IgD-negative memory B cell (primary cell): ENCODE measurements at regions not wholly inside any gene's neighbourhood (a gene's known extent, or its start where the extent isn't known, plus 50 kb on each side); places are given as distances from the start of the nearest gene placed in this dataset.

ENCODE experiments used
- H3K27ac Mint-ChIP-seq, 3 donors: one replicate each; pipeline ENCODE4 v1.8.0; 2020 to 2022; ENCODE audit warnings: mild to moderate bottlenecking in 3 of 3, mixed read lengths in 3 of 3, moderate library complexity in 1 of 3
- H3K27me3 Mint-ChIP-seq: one replicate; pipeline ENCODE4 v1.8.0; 2021; ENCODE audit warnings: mixed read lengths
- H3K36me3 Mint-ChIP-seq: one replicate; pipeline ENCODE4 v1.8.0; 2020; ENCODE audit warnings: mild to moderate bottlenecking, mixed read lengths
- H3K4me1 Mint-ChIP-seq, 3 donors: one replicate each; pipeline ENCODE4 v1.8.0; 2020 to 2022; ENCODE audit warnings: mixed read lengths in 3 of 3, mild to moderate bottlenecking in 1 of 3
- H3K4me3 Mint-ChIP-seq, 4 donors: one replicate each; pipeline ENCODE4 v1.8.0; 2020 to 2022; ENCODE audit warnings: mild to moderate bottlenecking in 4 of 4, mixed read lengths in 4 of 4, moderate library complexity in 3 of 4
- H3K9me3 Mint-ChIP-seq, 3 donors: one replicate each; pipeline ENCODE4 v1.8.0; 2020 to 2021; ENCODE audit warnings: mixed read lengths in 3 of 3, mild to moderate bottlenecking in 1 of 3

DNA sequence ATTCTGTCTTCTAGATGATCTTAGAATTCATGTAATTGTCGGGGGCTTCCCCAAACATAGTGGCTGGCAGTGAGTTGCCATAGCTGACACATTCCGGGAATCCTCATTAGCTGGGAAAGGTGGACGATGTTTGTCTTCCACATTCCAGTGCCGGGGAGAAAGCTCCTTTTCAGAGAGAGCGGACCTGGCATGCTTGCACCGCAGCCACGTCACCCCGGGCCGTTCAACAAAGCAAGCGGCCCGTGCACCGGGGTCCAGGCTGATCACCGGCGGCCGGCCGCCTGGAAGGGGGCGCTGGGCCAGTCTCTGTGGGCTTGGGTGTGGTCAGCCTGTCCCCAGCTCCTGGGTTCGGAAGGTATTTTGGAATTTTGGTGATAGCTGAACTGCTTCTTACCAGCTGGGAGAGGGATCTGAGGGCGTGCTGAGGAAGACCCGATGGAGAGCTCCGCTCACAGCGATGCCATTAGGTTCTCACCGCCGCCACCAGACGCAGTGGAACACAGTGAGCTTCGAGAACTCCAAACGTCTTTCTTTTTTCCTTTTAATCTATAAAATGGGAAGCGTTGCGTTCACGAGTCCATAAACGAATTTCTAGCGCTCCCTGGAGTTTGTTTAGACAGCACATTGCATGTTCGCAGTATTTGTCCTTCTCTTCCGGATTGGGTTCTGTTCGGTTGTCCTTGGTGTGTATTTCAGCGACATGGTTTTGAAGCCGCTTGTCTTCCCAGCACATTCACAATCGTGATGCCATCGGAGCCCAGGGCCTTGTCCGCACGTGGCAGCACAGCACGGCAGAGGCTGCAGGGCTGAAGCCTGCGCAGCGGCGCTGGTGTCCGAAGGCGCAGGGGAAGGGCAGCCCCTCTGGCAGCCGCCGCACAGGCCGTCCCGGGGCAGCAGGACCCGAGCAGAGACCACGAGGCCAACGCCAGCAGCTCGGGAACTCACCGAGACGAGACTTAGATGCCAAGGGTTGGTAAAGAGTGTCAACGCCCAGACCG lies 557.6 kb downstream of the QKI start:
- Mint-ChIP-seq H3K27ac (no peak overlapping the region), H3K36me3 (no peaks in the 10 kb centered on the region), H3K4me1 (no peaks in the 10 kb centered on the region), H3K4me3 (no peak overlapping the region), H3K27me3 (peaks cover 6% of the 10 kb centered on the region), H3K9me3 (no peaks in the 10 kb centered on the region)

DNA sequence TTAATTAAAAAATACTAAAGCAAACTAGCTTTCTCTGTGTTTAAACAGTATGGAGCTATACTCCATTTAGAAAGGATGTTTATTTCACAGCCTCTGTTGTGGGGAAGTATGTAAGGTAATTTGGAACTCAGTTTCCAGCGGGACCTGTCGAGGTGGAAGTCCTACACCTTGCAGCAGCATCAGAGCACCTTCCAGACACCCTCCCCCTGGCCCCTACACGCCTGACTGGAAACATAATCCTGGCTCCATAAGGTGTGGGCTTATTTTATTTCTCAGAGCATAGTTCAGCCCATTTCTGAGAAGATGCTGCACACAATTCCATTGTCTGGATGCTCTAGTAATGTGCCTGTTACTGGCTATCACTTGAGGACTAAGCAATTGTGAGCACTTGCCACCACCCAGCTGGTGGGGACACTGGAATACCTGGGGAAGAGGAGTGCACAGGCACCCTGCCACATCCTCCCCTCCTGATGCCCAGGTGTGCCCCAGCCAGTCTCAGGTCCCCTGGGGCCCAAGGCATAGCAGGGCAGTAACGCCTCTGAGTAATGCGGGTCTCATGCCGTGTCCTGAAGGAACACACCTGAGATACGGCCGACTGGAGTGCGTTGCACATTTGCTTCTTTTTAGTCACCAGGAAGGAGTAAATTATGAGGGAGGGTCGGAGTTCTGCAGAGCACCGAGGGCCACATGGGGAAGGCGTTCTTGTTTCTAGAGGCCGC lies 556.5 kb downstream of the QKI start:
- Mint-ChIP-seq H3K27me3 (peaks cover 6% of the 10 kb centered on the region), H3K36me3 (no peaks in the 10 kb centered on the region), H3K4me1 (no peaks in the 10 kb centered on the region), H3K4me3 (no peak overlapping the region), H3K27ac (no peak overlapping the region), H3K9me3 (no peaks in the 10 kb centered on the region)

DNA sequence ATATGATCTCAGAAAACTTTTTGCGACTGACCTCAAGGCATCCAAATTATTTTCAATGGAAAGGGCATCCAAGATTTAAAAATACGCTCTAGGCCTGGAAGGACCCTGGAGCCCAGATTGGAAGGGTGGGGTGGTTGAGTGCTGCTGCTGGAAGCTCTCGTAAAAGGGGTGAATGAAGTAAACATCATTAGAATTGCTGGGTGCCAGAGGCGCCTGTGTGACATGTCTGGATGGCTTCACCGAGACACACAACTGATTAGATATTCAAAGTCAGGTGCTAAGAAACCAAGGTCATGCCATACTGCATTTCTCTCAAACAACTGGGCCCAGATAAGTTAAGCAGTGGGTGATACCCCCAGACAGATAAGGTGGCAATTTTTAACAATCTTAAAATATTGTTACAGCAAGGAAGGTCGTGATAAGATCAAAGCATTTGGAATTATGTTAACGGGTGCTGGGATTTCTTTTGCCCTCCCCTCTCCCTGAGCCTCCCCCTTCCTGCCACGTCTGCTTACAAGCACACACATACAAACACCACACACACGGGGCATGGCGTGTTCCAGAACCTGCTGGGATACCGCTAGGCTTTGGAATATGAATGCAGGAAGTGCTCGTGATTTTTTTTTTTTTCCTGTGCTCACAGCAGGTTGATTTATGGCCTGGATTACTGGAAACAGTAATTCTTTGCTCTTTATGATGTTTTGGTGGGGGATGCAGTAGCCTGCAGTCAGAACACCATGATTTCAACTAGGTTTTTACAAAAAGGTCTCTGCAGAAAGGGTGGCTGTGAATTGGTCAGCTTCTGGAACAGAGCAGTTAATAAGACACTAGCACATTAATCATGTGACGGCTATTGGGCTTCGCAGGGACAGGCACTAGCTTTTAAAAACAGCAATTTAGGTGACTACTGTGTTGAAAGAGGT lies 551.2 kb downstream of the QKI start:
- no peak overlapping the region for H3K4me3 Mint-ChIP-seq
- H3K36me3 Mint-ChIP-seq = no peaks in the 10 kb centered on the region
- no peaks in the 10 kb centered on the region for H3K4me1 Mint-ChIP-seq
- peaks cover 7% of the 10 kb centered on the region for H3K27me3 Mint-ChIP-seq
- H3K27ac Mint-ChIP-seq = no peak overlapping the region
- H3K9me3 Mint-ChIP-seq = no peaks in the 10 kb centered on the region

DNA sequence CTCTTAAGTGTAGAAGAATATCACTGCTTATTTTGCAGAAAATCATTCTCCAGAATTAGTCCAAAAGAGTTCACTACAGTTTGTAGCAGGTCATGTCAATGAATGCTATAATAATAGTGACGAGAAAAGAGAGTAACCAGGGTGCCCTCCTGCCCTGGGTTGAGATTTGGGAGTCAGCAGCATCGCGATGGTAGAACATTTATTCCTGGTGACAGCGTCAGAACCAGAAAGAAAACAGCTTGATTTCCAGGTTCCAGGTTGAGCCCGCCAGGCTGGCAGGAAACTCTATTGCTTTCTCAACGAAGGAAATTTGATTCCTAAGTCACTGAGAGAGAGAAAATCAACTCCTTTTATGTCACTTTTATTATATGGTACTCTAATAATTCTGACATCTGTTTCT lies 550.3 kb downstream of the QKI start:
- H3K27me3 Mint-ChIP-seq = peaks cover 8% of the 10 kb centered on the region
- no peaks in the 10 kb centered on the region for H3K9me3 Mint-ChIP-seq
- H3K4me1 Mint-ChIP-seq = no peaks in the 10 kb centered on the region
- H3K36me3 Mint-ChIP-seq = no peaks in the 10 kb centered on the region
- no peak overlapping the region for H3K27ac Mint-ChIP-seq
- no peak overlapping the region for H3K4me3 Mint-ChIP-seq

DNA sequence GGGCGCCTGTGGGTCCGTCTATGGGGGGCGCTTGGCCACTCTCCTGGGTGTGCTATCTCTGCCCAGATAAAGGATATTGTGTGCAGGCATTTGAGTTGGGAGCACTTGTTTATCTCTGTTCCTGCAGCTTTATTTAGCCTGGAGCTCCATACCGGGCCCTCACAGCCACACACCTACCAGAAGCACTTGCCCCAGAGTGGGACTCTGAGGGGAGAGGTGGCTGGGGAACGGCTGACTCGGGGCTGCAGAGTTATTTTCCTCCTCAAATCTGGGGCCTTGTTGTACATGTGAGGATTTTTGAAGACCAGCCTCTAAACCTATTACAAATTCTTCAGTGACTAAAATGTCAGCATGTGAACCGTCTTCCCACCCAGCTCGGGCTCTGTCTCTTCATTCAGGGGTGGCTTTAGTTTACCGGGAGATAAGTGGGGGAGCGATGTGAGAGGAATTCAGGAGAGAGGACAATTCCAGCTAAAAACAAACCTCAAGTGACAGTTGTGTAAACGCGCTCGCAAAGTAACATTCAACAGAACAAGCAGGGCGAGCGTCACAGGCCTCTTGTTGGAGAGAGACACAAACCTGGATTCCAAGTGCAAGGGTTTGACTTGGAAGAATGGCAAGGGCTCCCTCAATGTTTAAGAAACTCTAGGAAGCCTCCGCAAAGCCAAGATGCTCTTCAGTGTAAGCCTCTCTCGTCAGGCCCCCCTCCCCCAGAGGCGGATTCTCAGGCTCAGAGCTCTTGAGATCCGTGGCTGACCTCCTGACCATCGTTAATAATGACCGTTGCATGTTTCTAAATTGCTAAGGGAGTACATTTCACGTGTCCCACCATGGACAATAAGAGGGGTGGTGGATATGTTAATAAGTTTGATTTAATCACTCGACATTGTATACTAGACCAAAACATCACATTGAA lies 548.9 kb downstream of the QKI start:
- Mint-ChIP-seq H3K9me3 (no peaks in the 10 kb centered on the region), H3K27ac (no peak overlapping the region), H3K4me1 (no peaks in the 10 kb centered on the region), H3K27me3 (peaks cover 3% of the 10 kb centered on the region), H3K36me3 (no peaks in the 10 kb centered on the region), H3K4me3 (no peak overlapping the region)

DNA sequence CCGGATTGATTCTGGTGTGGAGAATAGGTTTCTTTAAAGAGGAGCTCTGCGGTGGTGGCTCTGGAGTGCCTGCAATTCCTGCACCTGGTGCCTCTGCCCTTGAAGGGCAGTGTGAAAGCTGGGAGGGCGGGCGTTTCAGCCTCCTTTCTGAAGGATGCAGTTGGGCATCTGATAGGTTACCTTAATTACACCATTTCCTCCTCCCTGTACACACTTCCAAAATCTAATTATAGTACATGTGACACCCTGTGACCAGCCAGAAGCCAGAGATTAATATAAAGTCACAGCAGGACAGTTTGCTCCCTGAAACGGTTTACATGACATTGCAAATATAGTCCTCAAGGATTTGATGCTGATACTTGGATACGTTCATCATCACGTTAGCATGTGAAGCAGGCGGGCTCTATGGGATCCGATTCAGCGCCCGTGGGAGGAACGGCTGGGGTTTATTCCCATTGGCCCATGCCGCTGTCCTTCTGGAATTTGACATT lies 548.2 kb downstream of the QKI start:
- Mint-ChIP-seq H3K36me3 (no peaks in the 10 kb centered on the region), H3K4me1 (no peaks in the 10 kb centered on the region), H3K27ac (no peak overlapping the region), H3K9me3 (no peaks in the 10 kb centered on the region), H3K27me3 (peaks cover 3% of the 10 kb centered on the region), H3K4me3 (no peak overlapping the region)

DNA sequence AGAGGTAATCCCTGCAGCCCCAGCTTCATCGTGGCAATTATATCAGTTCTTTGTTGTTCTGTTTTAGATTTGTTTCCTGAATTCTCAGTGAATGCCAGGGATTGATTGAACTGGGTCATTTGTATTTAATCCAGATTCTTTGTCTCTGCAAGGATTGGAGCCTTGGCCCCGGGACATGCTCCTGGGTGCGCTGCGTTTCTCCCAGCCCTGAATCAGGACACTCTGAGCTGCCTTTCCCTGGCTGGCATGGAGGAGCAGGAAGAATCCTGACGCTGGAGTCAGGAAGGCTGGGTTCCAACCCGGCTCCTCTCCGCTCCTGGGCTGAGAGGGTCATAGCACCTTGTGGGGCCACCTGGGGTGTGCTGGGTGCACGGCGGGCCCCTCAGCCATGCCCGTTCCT lies 545.6 kb downstream of the QKI start:
- Mint-ChIP-seq H3K4me1 (peaks cover 0 to 2% (median 0%) of the 10 kb centered on the region in 3 donors), H3K4me3 (no peak overlapping the region), H3K9me3 (no peaks in the 10 kb centered on the region), H3K27ac (no peak overlapping the region), H3K27me3 (peaks cover 4% of the 10 kb centered on the region), H3K36me3 (no peaks in the 10 kb centered on the region)

DNA sequence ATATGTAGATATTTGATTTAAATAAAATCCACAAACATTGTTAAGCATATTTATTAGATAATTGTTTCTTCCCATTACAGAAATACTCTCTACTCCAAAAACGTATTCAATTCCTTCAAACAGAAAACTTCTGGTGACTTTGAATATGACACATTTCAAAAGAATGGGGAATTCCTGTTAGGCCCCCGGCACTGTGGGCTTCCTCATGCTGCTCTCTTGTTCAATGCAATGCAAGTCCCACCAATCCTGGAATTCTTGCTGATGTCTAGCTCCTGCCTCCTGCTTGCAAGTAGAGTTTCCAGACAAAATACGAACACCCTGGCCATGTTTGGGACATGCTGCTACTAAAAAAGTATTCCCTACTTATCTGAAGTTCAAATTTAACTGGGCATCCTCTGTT lies 544.1 kb downstream of the QKI start:
- no peaks in the 10 kb centered on the region for H3K36me3 Mint-ChIP-seq
- H3K4me3 Mint-ChIP-seq = no peak overlapping the region
- peaks cover 4% of the 10 kb centered on the region for H3K27me3 Mint-ChIP-seq
- H3K27ac Mint-ChIP-seq = no peak overlapping the region
- H3K9me3 Mint-ChIP-seq = no peaks in the 10 kb centered on the region
- H3K4me1 Mint-ChIP-seq = peaks cover 0 to 3% (median 2%) of the 10 kb centered on the region in 3 donors

DNA sequence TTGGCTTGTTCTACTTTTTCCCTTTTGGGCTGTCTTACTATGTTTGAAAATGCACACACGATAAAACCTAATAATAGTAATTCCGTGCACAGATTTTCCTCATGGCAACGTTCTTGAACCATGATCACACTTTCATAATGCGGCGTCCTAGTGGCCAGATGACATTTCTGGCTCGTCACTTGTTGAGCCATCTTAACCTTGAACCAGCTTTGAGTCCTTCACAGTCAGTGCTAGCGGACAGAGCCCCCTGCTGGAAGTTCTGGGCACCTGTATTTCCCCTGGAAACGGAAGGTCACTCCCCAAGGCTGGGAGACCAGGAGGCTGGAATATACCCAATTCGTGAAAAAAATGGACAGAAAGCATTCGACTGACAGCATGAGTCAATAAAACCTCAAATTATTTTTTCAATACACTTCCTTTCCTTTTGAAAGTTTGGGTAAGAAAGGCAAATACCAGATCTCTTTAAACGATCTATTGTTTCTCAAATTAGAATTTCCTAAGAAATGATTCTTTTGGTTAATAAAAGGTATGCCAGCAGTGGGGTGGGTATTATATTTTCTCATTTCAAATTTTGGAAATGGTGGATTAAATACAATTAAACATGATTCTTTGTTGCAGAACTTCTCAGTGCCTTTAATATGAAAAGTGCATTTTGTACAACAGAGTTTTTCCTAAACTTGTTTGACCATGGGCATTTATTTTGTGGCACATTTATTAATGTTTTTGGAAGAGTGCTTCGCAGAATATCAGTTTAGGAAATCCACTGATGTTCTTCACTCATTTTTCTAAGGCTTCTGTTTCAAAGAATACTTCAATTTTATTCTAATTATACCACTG lies 542.3 kb downstream of the QKI start:
- Mint-ChIP-seq H3K4me3 (peak overlapping the region in 1 of 4 donors; percentile 54), H3K4me1 (peaks cover 0 to 3% (median 2%) of the 10 kb centered on the region in 3 donors), H3K27ac (no peak overlapping the region), H3K27me3 (peaks cover 8% of the 10 kb centered on the region), H3K36me3 (no peaks in the 10 kb centered on the region), H3K9me3 (no peaks in the 10 kb centered on the region)

DNA sequence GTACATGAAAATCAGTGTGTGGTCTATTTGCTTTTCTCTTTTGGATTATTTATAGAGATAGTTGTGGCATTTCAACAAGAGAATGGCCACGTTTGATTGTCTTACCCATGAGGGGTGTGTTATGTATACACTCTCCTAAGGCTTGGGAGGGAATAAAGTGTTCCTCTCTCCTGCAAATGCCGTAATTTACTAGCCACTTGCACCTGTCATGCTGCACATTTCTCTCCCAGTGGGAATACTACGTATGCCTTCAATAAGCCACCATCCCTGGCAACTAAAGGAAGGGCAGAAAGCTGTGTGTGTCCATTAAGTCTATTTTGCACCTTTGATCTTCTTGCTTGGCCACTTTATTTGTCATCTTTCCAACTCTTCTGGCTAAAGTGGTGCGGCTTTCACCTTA lies 541.2 kb downstream of the QKI start:
- Mint-ChIP-seq H3K9me3 (no peaks in the 10 kb centered on the region), H3K36me3 (peaks cover 2% of the 10 kb centered on the region), H3K4me1 (peaks cover 0 to 3% (median 2%) of the 10 kb centered on the region in 3 donors), H3K27ac (no peak overlapping the region), H3K4me3 (no peak overlapping the region), H3K27me3 (peaks cover 8% of the 10 kb centered on the region)

DNA sequence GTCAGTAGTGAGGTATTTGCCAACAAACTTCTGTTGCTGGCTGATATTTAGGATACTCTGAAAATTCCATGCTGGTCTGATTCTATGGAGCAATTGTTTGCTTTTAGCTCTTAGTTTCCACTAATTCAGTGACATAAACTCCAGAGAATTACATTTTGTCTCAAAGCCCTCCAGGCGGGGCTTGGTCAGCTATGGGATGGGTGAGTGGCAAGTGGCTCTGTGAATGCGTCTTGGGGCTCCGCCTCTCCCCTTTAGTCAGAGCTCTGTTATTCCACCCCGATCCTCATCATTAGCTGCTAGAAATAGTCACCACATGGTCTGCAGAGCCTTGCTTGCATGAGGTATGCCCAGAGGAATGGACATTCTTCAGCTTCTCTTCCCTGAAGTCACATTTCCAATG lies 540.6 kb downstream of the QKI start:
- H3K4me1 Mint-ChIP-seq = peaks cover 0 to 3% (median 2%) of the 10 kb centered on the region in 3 donors
- no peak overlapping the region for H3K27ac Mint-ChIP-seq
- H3K4me3 Mint-ChIP-seq = no peak overlapping the region
- no peaks in the 10 kb centered on the region for H3K9me3 Mint-ChIP-seq
- H3K27me3 Mint-ChIP-seq = peaks cover 7% of the 10 kb centered on the region
- H3K36me3 Mint-ChIP-seq = peaks cover 2% of the 10 kb centered on the region

DNA sequence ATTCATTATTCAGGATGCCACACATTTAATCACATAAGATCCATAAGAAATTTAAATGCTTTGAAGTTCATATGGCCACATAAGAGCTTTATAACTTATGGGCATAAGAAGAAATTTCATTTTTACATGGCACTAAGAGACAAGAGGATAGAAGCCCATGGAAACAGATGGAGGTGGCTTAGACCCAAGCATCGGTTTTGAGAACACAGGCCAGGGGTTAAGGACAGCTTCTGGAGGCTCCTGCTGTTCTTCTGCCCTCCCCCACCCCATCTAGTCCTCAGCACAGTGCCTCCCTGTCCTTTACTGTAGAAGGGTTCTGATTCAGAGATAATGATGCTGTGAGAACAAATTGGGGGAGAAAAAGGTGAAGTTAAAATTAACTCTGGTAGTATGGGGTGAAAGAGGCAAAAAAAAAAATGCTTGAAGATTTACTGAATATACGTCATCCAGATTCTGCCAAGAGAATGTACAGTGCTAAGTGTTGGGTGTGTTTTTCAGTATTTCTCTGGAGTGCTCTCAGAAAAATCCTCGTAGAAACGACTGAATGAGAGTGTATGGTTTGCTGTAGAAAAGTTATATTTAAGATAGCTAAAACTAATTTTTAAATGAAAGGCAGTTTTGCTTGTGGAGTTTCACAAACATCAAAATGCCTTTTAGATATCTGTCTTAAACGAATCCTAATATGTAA lies 539.7 kb downstream of the QKI start:
- peaks cover 2% of the 10 kb centered on the region for H3K36me3 Mint-ChIP-seq
- H3K4me1 Mint-ChIP-seq = peaks cover 0 to 3% (median 2%) of the 10 kb centered on the region in 3 donors
- no peak overlapping the region for H3K4me3 Mint-ChIP-seq
- H3K27me3 Mint-ChIP-seq = peaks cover 7% of the 10 kb centered on the region
- H3K9me3 Mint-ChIP-seq = no peaks in the 10 kb centered on the region
- no peak overlapping the region for H3K27ac Mint-ChIP-seq

DNA sequence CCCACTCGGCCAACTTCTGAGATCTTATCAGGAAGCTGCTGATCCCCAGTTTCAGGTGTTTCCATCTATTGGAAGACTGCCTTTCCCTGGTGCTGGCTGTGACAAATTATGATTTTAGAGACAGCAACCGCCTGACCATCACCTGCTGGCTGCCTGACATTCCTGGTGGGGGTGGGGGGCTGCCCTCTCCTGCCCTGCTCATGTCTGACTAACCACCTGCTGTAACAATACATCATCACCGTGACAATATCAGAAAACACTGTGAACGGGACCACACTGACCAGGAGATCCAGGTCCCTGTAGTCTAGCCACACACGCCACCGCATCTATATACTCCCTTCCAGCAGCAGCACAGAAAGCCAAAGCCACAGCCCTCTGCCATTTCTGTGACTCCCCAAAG lies 537.5 kb downstream of the QKI start:
- Mint-ChIP-seq H3K4me3 (peak overlapping the region in 1 of 4 donors; percentile 13), H3K9me3 (no peaks in the 10 kb centered on the region), H3K27ac (no peak overlapping the region), H3K36me3 (peaks cover 6% of the 10 kb centered on the region), H3K4me1 (peaks cover 0 to 3% (median 2%) of the 10 kb centered on the region in 3 donors), H3K27me3 (peaks cover 7% of the 10 kb centered on the region)
